GM12878 (cell line): ENCODE measurements at regions not wholly inside any gene's neighbourhood (a gene's known extent, or its start where the extent isn't known, plus 50 kb on each side); places are given as distances from the start of the nearest gene placed in this dataset.

ENCODE experiments used
- ATAC-seq: fragments of 200-7000 bp; cut with Tn5 transposase; 3 replicates; pipeline ENCODE4 v1.9.1; 2020; ENCODE audit warnings: mild to moderate bottlenecking, moderate library complexity
- BruUV-seq: library from RNA; stranded (reverse); fragments of 400-500 nt; replicated peaks from 2 replicates; lab custom pipeline; 2021; lab: Mats Ljungman, UMichigan
- CTCF ChIA-PET: fragments of 300-600 bp; sonication (Branson Sonifier 250); formaldehyde crosslinking; extraction: SDS; loops from one replicate; lab custom pipeline; 2021; ENCODE audit warnings: inconsistent platforms; lab: Yijun Ruan, JAX
- POLR2A ChIA-PET: fragments of 350-600 bp; formaldehyde crosslinking; extraction: SDS; loops from one replicate; lab custom pipeline; 2021; ENCODE audit warnings: inconsistent platforms; lab: Charles Lee
- RAD21 ChIA-PET: fragments of 300-600 bp; sonication (Branson Sonifier 250); formaldehyde crosslinking; loops from one replicate; lab custom pipeline; 2023; ENCODE audit warnings: antibody characterized with exemption; ENCODE audit not compliant: unreplicated experiment; lab: Charles Lee
- SMC1A ChIA-PET: fragments of 300-600 bp; sonication (Branson Sonifier 250); formaldehyde crosslinking; loops from one replicate; lab custom pipeline; 2023; ENCODE audit not compliant: unreplicated experiment, uncharacterized antibody; lab: Charles Lee
- DNase-seq: peaks from one replicate; pipeline ENCODE4 v3.0.0-alpha.2; 2011; ENCODE audit warnings: low read depth, low spot score
- FAIRE-seq: peaks from 3 replicates; lab custom pipeline; 2011; peaks lifted over from hg19 to GRCh38; lab: Jason Lieb, UNC
- H2AFZ ChIP-seq: 2 replicates; pipeline ENCODE4 v1.6.0; 2011; ENCODE audit warnings: low read depth, low read length, control low read depth; ENCODE audit not compliant: control insufficient read depth
- H3K27ac ChIP-seq: 2 replicates; pipeline ENCODE4 v1.5.1; 2011; ENCODE audit warnings: control low read depth; ENCODE audit not compliant: control insufficient read depth, insufficient read depth
- H3K27me3 ChIP-seq, 2 experiments: replicated peaks in 1 of 2; 2 replicates each; pipeline versions ENCODE4 v1.6.0 to v1.6.1; 2011; ENCODE audit warnings: low read length in 1 of 2; ENCODE audit not compliant: control insufficient read depth in 2 of 2, insufficient read depth in 2 of 2
- H3K36me3 ChIP-seq, 2 experiments: 2 replicates each; pipeline ENCODE4 v1.5.1; 2011; ENCODE audit warnings: low read length in 1 of 2; ENCODE audit not compliant: control insufficient read depth in 2 of 2, insufficient read depth in 2 of 2
- H3K4me1 ChIP-seq: 2 replicates; pipeline ENCODE4 v1.6.1; 2011; ENCODE audit warnings: mild to moderate bottlenecking, low read length, moderate library complexity, mixed read lengths; ENCODE audit not compliant: control insufficient read depth, insufficient read depth
- H3K4me2 ChIP-seq: 2 replicates; pipeline ENCODE4 v1.6.0; 2011; ENCODE audit warnings: control low read depth; ENCODE audit not compliant: control insufficient read depth, insufficient read depth
- H3K4me3 ChIP-seq: fragments of 200-600 bp; sonication (generic); 2 replicates; pipeline ENCODE4 v1.5.1; 2016
- H3K79me2 ChIP-seq: 2 replicates; pipeline ENCODE4 v1.6.0; 2011; ENCODE audit warnings: low read length; ENCODE audit not compliant: control insufficient read depth, insufficient read depth
- H3K9ac ChIP-seq: 2 replicates; pipeline ENCODE4 v1.8.0; 2011; ENCODE audit warnings: low read length, control low read depth, mixed read lengths; ENCODE audit not compliant: control insufficient read depth, insufficient read depth
- H3K9me3 ChIP-seq: replicated peaks from 3 replicates; pipeline ENCODE4 v1.5.1; 2011; ENCODE audit warnings: mild to moderate bottlenecking, low read length; ENCODE audit not compliant: control insufficient read depth, insufficient read depth
- H4K20me1 ChIP-seq: 2 replicates; pipeline ENCODE4 v1.6.0; 2011; ENCODE audit not compliant: control insufficient read depth, insufficient read depth
- BCL3 ChIP-seq: IDR thresholded peaks from 2 replicates; pipeline ENCODE4 v1.6.1; 2011; ENCODE audit warnings: borderline replicate concordance, low read depth, mild to moderate bottlenecking, moderate library complexity, low read length; ENCODE audit not compliant: insufficient read depth, poor library complexity, severe bottlenecking
- CBFB ChIP-seq: IDR thresholded peaks from 2 replicates; pipeline ENCODE4 v1.6.1; 2016; ENCODE audit warnings: antibody characterized with exemption, low read depth
- CTCF ChIP-seq, 3 experiments: IDR thresholded peaks in 2 of 3; conservative IDR thresholded peaks in 1 of 3; 2 replicates each; pipeline ENCODE4 v1.5.1; 2011; ENCODE audit warnings: low read depth in 3 of 3, low read length in 3 of 3, mild to moderate bottlenecking in 3 of 3, control low read depth in 2 of 3, moderate library complexity in 2 of 3, inconsistent platforms in 1 of 3, mixed read lengths in 1 of 3; ENCODE audit not compliant: control insufficient read depth in 2 of 3, insufficient read depth in 1 of 3; ENCODE audit errors: extremely low read depth in 1 of 3
- FOS ChIP-seq: IDR thresholded peaks from 3 replicates; pipeline ENCODE4 v1.6.1; 2011; ENCODE audit warnings: borderline replicate concordance; ENCODE audit not compliant: insufficient read length; ENCODE audit errors: extremely low read depth
- KDM1A ChIP-seq: fragments of 200-600 bp; sonication (generic); IDR thresholded peaks from 2 replicates; pipeline ENCODE4 v1.6.1; 2016; ENCODE audit warnings: borderline replicate concordance
- NBN ChIP-seq: fragments of 450-650 bp; IDR thresholded peaks from 2 replicates; pipeline ENCODE4 v1.6.1; 2016
- NR2C2 ChIP-seq: IDR thresholded peaks from 2 replicates; pipeline ENCODE4 v1.6.1; 2011; ENCODE audit warnings: borderline replicate concordance, low read depth; ENCODE audit not compliant: control insufficient read depth, insufficient read length
- RB1 ChIP-seq: fragments of 450-650 bp; formaldehyde crosslinking; IDR thresholded peaks from 2 replicates; pipeline ENCODE4 v1.6.1; 2017; ENCODE audit warnings: mild to moderate bottlenecking, borderline replicate concordance
- YBX1 ChIP-seq: fragments of 450-650 bp; IDR thresholded peaks from 2 replicates; pipeline ENCODE4 v1.6.1; 2016; ENCODE audit warnings: antibody characterized with exemption
- WGBS: methylation state at CpG from one replicate; pipeline ENCODE4 v1.1.6; 2016; ENCODE audit warnings: low lambda C conversion rate; ENCODE audit not compliant: insufficient replicate concordance, insufficient coverage; ENCODE audit errors: missing lambda C conversion rate; 5-methylcytosine and 5-hydroxymethylcytosine counted together
- in situ Hi-C: fragments of 300-500 bp; cut with MboI; formaldehyde crosslinking; loops from 9 replicates; pipeline ENCODE4 v1.14.3; 2018; ENCODE audit warnings: mixed read lengths
- intact Hi-C: fragments of 100-400 bp; cut with micrococcal nuclease; formaldehyde crosslinking; loops from one replicate; pipeline ENCODE4 v1.14.2; 2022; ENCODE audit not compliant: unreplicated experiment
- TF ChIP-seq, protein P1 (sequence below): fragments of 150-350 bp; IDR thresholded peaks from 2 replicates; pipeline ENCODE4 v1.6.1; 2016; ENCODE audit warnings: low read depth, low read length

DNA sequence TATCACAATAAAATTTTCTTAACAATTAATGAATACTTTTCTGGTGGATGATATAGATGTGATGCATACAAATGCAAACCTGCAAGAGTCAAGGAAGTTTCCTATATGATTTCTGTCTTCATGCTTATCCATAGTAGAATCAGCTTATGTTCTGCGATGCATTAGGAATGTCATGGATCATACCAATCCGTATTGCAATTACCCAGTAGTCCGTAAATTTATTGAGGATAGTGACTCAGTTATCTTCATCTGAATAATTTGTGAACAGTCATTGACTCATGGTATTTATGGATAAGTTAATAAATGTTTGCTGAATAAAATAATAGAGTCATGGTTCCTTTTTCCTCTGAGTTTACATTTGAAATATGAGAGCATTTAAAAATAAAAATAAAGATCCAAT lies 483.4 kb downstream of the LRFN5 start:
- SMC1A ChIA-PET, result interaction anchor here (0.9 to 1.4 kb wide), 3 partner anchors 9 to 207 kb away, joined by 3 to 4 read pairs (median 3); no protein-coding TSS in a partner anchor
- RAD21 ChIA-PET, result interaction anchor here (1.2 kb wide), 1 partner anchor 164 kb away, joined by 3 read pairs; no protein-coding TSS in a partner anchor
- Histone ChIP-seq H3K36me3 (no peaks in the 10 kb centered on the region), H3K27ac (no peak overlapping the region), H3K4me3 (no peak overlapping the region), H4K20me1 (no peaks in the 10 kb centered on the region), H3K9me3 (no peaks in the 10 kb centered on the region; the same call in 2 of the 3 replicates), H3K79me2 (no peaks in the 10 kb centered on the region), H2AFZ (no peak overlapping the region), H3K4me2 (no peak overlapping the region), H3K9ac (no peak overlapping the region), H3K4me1 (no peaks in the 10 kb centered on the region), H3K27me3 (no peaks in the 10 kb centered on the region)
- 57% methylated on average over 3 of the region's 3 CpGs for WGBS
- FAIRE-seq (no peak), DNase-seq (no peak), ATAC-seq (no peak)
- CTCF ChIA-PET, result no interaction called here
- POLR2A ChIA-PET, result interaction anchor here (0.6 kb wide), 1 partner anchor 205 kb away, joined by 6 read pairs; no protein-coding TSS in a partner anchor
- in situ Hi-C loops, result no loop called here
- intact Hi-C loops, result no loop called here
- BruUV-seq, result no TSS peak
- TF ChIP-seq NR2C2, result no peak
- TF ChIP-seq YBX1, result no peak

- POLR2A ChIA-PET, result no interaction called here
- DNase-seq, result no peak
- Histone ChIP-seq H2AFZ (no peak overlapping the region), H3K9me3 (no peaks in the 10 kb centered on the region), H4K20me1 (no peaks in the 10 kb centered on the region), H3K36me3 (no peaks in the 10 kb centered on the region), H3K27ac (no peak overlapping the region), H3K4me3 (no peak overlapping the region), H3K4me1 (no peaks in the 10 kb centered on the region), H3K9ac (no peak overlapping the region), H3K27me3 (no peaks in the 10 kb centered on the region), H3K4me2 (no peak overlapping the region), H3K79me2 (no peaks in the 10 kb centered on the region)
- SMC1A ChIA-PET, result no interaction called here
- RAD21 ChIA-PET, result no interaction called here
- in situ Hi-C loops, result no loop called here
- CTCF ChIA-PET, result no interaction called here
- FAIRE-seq, result no peak
- no peak for ATAC-seq
- no TSS peak for BruUV-seq
- intact Hi-C loops, result loop anchor here (5.0 kb wide), 1 partner anchor 53 kb away; no protein-coding TSS in a partner anchor
- TF ChIP-seq KDM1A (no peak), FOS (no peak), RB1 (no peak), CBFB (no peak), CTCF (IDR thresholded peaks at IDR 0.05 in 2 of 3, conservative IDR thresholded peaks at IDR 0.05 in 1 of 3; ENCODE audit: control insufficient read depth in 2 of 3, extremely low read depth in 1 of 3, insufficient read depth in 1 of 3, low read depth in 3 of 3, low read length in 3 of 3) (no peak), BCL3 (no peak), NBN (no peak)
- TF ChIP-seq, protein P1, sequence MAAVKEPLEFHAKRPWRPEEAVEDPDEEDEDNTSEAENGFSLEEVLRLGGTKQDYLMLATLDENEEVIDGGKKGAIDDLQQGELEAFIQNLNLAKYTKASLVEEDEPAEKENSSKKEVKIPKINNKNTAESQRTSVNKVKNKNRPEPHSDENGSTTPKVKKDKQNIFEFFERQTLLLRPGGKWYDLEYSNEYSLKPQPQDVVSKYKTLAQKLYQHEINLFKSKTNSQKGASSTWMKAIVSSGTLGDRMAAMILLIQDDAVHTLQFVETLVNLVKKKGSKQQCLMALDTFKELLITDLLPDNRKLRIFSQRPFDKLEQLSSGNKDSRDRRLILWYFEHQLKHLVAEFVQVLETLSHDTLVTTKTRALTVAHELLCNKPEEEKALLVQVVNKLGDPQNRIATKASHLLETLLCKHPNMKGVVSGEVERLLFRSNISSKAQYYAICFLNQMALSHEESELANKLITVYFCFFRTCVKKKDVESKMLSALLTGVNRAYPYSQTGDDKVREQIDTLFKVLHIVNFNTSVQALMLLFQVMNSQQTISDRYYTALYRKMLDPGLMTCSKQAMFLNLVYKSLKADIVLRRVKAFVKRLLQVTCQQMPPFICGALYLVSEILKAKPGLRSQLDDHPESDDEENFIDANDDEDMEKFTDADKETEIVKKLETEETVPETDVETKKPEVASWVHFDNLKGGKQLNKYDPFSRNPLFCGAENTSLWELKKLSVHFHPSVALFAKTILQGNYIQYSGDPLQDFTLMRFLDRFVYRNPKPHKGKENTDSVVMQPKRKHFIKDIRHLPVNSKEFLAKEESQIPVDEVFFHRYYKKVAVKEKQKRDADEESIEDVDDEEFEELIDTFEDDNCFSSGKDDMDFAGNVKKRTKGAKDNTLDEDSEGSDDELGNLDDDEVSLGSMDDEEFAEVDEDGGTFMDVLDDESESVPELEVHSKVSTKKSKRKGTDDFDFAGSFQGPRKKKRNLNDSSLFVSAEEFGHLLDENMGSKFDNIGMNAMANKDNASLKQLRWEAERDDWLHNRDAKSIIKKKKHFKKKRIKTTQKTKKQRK, result no peak
Measured at GRCh38 chr14:42079911-42080310, 473.2 kb downstream of the LRFN5 start.
